HG02852 (cell line): ENCODE measurements at regions not wholly inside any gene's neighbourhood (a gene's known extent, or its start where the extent isn't known, plus 50 kb on each side); places are given as distances from the start of the nearest gene placed in this dataset.

ENCODE experiments used
- ATAC-seq: cut with Tn5 transposase; IDR thresholded peaks from one replicate; pipeline ENCODE4 v1.9.1; 2021; ENCODE audit warnings: mild to moderate bottlenecking, moderate library complexity; ENCODE audit not compliant: unreplicated experiment

DNA sequence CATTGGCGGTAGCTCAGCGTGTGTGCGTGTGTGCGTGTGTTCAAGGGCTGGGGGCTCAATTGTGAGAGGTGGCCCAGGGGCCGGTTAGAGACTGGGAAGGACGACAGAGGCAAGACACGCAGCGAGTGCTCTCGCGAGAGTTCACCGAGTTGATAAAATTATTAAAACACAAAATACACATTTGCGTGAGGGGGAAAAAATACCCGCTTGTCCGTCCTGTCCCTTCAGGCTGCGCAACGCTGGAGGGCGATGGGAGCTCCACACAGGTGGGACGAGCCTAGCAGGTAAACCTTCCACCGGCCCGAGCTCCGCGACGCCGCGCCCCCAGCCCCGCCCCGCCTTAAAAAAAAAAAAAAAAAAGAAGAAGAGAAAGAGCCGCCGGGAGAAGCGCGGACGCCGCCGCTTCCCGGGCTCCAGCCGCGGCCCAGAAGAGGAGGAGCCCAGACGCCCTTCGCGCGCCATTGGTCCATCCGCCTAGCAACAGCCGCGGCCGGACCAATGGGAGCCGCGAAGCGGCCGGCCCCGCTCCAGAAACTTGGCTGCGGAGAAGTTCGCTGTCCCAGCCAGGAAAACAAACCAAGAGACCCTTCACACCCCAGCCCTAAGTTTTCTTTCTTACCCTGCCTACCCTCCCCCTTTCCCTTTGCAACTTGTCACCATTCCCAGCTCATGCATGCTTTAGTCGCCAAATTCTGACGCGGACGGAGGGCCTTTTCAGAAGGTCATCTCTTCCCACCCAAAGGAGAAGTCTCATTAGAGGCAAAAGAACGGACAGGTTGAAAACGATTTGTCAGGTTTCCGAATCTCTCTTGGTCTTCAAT is 169.9 kb upstream of the MAF start:
- ATAC-seq = peak; percentile 99

DNA sequence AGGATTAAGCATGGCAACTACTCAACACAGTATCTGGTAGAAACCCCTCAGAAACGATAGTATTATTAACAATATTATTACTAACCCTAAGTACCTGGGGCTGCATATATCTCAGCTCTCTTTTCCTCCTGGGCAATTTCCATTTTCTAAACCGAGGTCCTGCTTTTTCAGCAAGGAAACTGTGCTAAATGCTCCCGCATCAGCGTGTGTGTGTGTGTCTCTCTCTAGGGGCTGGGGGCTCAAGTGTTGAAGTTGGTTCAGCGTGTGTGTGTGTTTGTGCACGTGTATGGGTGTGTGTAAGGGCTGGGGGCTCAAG is 169.3 kb upstream of the MAF start:
- no peak for ATAC-seq

- no peak for ATAC-seq
Measured at GRCh38 chr16:79769270-79769927, 168.9 kb upstream of the MAF start.

DNA sequence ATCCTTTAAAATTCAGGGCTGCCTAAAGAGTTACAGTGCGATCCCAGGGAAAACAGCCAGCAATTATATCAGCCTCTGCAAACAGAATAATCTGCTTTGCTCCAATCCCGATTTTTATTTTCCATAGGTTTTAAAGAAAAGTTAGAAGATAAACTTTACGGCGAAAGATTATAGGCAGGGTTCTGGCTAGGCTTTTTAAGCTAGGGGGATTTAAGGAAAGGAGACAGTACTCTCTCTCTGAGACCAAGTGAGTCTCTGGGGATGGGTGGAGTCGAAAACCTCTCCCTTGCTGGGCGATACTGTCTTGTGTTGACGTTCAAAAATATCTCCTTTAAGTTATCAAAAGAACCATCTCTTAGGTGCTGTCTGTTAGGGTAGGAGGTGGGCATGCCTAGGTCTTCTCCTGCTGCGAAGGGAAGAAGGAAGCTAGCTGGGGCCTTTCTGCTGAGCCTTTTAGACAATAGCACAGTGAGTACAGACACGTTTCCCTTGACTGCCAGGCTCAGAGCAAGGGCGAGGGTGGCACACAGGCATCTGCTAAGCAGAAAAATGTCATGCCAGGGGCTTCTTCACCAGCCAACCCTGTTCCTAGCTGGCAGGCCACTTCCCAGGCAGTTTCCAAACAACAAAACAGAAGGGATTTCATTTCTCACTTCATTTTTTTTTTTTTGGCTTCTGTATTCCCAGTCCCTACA is 167.9 kb upstream of the MAF start:
- ATAC-seq = no peak

DNA sequence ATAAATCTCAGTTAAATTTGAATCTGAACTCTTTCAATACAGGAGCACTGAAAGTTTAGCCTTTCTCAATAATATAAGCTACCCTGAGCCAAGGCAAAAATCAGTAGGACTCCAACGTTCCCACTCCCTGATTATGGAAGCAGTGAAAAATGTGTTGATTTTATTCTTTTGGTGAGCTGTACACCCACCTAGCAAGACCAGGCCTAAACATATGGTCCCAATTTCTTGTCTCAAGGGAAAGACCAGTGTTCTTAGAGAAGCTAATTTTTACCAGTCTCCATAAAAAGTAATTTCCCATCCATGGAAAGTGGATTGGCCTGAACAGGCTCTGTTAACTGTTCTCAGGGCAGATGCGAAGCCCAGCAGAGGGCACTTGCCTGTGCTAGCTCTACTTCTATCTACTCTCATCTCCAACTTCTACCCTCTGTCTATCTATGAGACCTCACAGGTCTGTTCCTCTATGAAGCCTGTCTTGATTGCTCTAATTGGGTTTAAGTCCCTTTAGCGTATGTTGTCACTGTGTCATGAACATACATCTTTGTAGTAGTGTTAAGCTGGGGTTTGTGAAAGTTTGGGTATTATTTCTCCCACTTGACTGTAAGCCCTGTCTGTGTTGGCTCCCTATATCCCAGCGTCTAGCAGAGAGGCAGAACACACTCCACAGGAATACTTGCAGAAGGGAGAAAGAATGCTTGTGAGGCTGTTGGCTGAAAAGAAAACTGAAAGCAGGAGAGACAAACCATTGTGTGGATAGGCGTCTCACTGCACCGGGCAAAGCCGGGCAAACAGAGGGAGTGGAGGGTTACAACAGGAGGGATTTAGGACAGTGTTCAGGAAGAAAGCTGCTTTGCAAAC is 167.1 kb upstream of the MAF start:
- no peak for ATAC-seq

DNA sequence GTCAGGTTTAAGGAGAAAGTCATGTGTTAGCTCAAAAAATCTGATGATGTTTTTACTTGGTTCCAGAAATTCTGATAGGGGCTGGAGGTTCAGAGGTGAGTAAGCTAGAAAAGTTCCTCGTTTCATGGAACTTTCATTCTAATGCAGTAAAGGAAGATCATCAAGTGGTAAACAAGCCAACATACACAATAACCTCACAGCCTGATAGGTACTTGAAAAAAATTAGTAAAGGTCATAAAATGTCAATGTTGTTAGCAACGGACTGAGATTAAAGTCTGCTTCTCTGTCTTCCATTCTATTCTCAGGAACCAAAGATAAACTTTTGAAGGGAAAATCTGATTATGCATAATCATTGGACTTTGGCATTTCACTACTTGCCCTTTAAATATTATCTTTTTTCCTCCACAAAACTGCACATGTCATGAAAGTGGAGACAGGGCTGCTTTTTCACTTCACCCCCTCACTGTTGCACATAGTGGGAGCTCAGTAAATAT is 165.4 kb upstream of the MAF start:
- ATAC-seq = no peak

GRCh38 chr16:79765431-79765830 is 164.9 kb upstream of the MAF start:
- no peak for ATAC-seq

- ATAC-seq = no peak
Measured at GRCh38 chr16:79764415-79765110, 164.0 kb upstream of the MAF start.

- ATAC-seq = no peak
Measured at GRCh38 chr16:79762217-79762616, 161.7 kb upstream of the MAF start.

DNA sequence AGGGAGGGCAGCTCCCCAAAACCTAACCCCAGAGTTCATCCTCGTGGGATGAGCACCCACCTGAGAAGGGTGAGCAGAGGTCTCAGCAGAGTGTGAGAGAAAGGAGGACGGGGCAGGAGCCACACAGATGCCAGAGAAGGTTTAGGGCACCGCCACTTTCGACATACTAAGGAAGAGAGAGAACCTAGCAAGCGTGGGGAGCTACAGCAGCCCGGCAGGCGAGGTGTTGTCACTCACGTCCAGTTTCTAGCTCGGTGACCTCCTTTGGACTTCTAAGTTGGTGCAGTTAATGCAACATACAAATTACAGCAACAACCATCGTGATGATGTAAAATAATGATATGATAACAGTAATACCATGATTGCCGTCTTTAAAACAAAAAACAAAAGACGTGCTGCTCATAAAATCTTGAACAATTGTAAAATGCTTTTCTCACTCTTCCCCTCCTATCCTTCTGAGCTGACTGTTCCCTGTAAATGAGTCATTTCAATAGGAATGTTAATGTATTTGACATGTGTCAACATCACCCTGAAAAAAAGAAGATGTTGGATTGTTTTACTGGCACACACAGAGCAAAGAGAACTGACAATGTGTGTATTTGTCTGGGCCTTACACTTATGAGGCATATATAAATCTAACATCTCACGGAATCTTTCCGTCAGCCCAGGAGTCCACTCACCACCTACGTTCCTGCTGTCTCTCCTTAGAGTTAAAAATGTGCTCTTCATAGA is 158.2 kb upstream of the MAF start:
- ATAC-seq = no peak

DNA sequence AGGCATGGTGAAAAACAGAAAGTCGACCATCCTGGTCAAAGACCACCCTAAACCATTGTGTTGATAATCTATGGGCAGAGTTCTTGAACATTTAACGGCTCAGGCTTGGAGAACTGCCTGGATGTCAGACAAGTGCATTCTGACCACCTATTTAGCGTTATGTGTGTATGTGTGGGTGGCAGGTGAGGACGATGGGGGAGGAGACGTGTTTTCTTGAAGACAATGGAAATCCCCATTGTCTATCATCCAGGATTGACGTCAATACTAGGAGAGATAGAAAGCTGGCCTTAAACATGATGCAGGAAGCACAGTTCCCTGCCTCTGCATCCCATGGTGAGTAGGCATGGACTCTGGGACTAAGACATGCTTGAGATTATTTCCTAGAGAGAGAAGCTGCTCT is 157.4 kb upstream of the MAF start:
- no peak for ATAC-seq

GRCh38 chr16:79757163-79757562 is 156.6 kb upstream of the MAF start:
- ATAC-seq = no peak

DNA sequence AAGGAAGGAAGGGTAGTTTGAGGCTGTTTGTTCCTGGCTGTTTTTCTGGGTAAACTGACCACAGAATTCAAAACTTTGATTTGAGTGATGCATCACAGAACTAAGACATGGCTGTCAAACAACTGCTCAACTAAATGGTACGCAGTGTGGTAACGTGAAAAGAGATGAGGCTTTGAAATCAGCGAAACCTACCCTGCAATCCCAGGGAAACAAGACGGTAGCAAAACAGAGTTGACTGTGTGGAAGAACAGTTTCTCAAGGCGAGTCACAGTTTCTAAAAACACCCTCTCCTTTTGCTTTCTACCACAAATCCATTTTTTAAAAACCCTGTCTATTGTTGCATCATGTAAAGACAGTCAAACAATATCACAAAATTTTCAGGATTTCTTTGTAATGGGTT is 156.0 kb upstream of the MAF start:
- ATAC-seq = no peak

- ATAC-seq = no peak
Measured at GRCh38 chr16:79754501-79754900, 154.0 kb upstream of the MAF start.

GRCh38 chr16:79754081-79754480 is 153.5 kb upstream of the MAF start:
- ATAC-seq = no peak

DNA sequence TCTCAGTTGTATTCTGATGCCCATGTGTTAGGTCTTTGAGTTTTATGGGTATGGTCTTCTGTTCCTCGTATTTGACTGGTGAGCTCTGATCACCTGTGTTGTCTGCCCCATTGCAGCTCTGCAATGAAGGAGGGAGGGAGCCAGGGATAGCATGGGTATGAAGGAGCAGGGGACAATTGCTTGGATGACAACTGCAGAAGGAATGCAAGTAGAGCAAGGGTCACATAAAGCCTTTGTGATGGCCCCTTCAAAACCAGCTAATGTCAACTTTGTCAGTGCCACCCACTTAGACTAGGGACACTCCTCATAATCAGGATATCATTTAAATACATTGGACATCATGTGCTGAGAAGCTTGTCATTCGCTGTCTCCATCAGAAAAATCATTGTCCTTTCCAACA is 152.7 kb upstream of the MAF start:
- no peak for ATAC-seq

DNA sequence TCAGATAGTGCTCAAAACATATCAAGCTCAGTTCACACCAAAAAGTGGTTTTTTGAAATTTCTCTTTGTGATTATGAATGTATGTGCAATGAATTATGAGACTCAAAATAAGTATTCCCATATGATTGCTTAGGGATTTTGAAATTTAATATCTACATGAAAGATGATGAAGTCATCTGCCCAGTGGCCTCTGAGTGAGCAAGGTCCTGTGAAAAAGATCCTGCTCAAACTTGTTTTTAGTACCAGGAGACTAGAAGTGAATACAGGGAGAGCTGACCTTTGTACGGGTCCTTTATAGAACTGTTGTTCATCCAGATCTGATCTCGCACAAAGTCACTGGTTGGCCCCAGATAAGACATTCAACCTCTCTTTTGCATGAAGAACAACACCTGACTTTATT is 151.9 kb upstream of the MAF start:
- no peak for ATAC-seq

DNA sequence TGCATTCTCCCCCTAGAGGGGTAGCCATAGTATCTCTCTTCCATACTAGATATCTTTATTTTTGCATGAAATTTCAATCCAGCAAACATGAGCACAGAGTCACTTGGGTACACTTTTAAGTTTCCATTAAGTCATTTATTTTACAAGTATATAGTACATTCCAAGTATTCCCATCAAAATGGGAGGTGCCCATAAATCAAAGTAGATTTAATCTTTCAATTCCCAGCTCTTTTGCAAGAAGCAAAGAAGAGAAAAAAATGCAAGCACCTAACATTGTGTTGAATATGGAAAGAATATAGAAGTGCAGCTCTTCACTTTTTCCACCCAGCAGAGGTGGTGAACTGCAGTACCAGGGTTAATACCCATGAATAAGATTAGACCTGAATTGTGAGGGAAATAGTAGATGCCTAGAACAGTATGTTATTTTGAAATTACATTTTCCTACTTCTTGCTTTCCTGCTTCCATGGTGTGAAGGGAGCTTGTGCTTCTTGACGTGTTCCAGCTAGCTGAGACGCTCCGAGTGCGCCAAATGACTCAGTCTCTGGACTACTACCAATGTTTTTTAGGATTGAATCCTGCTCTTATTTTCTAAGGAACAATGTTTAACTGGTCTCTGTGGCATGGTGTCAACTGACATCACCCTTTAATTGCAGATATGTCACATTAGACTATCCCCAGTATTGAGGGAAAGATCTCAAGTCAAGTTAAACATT is 151.1 kb upstream of the MAF start:
- no peak for ATAC-seq

DNA sequence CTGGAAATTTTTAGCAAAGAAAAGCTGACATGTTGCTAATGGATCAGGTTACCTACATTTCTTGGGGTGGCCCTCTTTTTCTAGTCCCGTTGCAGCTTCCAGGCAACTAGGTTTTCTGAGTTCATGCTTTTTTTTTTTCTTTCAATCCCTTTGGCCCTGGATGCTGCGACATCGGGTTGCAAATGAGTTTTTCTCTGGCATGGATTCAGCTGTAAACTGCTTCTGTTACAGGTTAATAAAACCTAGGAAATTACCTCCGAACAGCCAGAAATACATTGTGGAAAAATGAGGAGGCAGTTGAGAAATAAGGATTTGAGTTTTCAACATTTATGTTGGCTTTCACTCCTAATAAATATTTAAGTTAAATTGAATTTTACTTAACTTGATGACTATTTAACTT is 149.8 kb upstream of the MAF start:
- ATAC-seq = no peak
